Activated CD8-positive, alpha-beta memory T cell treated with anti-CD3 and anti-CD28 coated beads, Interleukin-2, amount 50 U/mL, for 48 hours (primary cell): ENCODE measurements at regions not wholly inside any gene's neighbourhood (a gene's known extent, or its start where the extent isn't known, plus 50 kb on each side); places are given as distances from the start of the nearest gene placed in this dataset.

Experiments used
- DNase-seq: peaks from one replicate; pipeline ENCODE4 v3.0.0-alpha.2; 2020

DNA sequence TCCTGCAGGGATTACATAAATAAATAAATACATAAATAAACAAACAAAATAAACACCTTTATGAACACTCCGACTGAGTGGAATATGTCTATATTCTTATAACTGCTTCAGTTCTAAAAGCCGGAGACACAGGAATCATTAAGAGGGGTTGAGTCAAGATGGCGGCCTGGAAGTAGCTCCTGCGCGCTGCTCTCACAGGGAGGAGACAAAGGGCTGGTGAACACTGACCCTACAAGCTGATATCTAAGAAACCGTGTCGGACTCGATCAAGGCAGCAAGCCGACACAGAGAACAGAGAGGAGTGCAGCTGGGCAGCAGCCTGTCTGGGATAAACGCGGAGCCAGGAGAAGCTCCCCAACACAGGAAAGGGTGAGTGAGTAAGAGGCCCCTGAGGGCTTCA lies 1098.6 kb upstream of the NCAM2 start:
- no peak for DNase-seq

DNA sequence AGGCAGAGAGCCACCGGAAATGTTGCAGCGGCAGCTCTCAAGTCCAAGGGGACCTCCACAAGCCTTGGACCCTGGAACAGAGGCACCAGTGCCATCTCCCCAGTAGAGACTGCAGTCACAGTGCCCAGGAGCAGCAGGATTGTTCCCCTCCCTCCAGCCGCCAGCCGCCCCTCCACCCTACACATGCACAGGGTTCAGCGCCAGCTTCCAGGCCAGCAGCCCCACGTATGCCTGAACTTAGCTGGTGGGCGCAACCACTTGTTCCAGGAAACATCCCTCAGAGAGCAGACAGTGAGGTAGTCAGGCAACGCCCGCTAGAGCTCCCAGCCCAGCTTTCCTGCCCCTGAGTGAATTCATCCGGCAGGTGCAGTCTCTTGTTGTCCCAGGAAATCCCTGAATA lies 1098.1 kb upstream of the NCAM2 start:
- no peak for DNase-seq

DNA sequence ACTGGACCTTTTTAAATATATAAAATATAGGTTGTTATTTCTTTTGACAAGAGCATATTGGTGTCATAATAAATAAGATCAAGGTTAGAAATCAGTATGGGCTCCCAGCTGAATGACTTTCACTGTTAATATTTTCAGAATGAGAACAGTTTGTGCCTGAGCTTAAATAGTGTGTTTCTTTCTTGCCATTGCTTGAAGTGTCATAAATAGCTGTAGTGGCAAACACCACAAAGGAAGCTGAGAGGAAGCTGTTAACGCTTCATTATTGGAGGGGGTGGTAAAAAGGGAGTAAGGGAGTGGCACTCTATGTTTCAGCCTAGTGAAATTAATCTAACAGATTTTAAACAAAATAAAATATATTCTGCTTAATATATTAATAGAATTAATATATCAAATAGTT lies 1089.8 kb upstream of the NCAM2 start:
- no peak for DNase-seq

DNA sequence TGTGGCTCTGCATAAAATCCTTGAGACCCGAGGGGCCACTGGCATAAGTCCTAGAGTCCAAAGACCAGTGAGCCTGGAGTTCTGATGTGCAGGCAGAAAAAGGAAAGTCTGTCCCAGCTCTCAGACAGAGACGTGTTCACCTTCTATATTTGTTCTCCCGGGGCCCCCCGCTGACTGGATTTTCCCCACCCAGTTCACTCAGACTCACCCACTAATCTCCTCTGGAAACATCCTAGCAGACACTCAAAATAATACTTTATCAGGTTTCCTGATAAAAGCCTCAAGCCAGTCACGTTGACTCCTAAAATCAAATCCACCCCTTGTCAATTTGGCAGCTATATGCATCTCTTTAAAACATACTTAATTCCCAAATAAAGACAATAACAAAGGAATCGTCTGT lies 1084.2 kb upstream of the NCAM2 start:
- DNase-seq, result no peak

DNA sequence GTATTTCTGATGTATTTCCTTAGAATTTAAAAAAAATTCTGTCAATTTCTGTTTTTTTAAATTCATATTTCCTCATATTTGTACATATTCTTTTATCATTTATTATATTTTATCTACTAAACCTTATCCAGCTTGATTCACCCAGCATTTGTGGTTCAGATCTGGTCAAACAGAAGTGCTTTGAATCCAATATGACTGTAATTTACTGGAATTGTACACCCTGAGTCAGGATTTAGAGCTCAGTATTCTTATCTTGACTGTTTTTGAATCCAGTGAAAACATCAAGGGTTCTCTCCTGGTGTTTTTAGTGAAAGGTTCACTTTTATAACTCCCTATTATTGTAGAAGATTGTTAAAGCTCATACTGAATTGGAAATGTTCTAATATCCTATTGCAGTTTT lies 1077.0 kb upstream of the NCAM2 start:
- DNase-seq, result no peak

DNA sequence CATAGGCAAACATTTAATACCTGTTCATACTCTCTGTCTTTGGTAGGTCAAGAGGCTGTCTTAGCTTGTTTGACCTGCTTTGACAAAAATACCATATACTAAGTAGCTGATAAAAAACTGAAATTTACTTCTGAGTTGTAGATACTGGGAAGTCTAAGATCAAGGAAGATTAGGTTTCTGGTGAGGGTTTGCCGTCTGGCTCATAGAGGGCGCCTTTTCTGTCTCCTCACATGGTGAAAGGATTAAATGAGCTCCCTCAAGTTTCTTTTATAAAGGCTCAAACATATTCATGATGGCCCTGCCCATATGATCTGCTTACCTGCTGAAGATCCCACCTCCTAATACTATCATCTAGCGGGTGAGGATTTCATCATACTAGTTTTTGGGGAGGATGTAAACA lies 1076.1 kb upstream of the NCAM2 start:
- no peak for DNase-seq

DNA sequence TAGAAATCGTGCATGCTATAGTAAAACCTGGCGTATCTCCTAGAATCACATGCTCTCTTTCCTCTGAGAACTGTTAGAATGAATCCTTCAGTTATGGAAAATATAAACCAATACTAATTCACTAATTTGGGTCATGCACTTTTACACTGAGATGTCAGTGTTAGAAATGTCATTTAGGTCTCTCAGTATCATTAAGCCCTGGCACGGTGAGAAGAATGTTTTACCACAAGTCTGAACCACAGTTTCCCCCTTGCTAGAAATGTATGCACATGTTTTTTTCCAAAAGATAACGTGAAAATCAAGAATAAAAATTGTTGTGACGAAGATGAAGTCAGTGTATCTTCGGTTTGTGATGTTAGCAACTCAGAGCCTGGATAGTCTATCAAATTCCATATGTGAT lies 1062.7 kb upstream of the NCAM2 start:
- DNase-seq, result no peak

DNA sequence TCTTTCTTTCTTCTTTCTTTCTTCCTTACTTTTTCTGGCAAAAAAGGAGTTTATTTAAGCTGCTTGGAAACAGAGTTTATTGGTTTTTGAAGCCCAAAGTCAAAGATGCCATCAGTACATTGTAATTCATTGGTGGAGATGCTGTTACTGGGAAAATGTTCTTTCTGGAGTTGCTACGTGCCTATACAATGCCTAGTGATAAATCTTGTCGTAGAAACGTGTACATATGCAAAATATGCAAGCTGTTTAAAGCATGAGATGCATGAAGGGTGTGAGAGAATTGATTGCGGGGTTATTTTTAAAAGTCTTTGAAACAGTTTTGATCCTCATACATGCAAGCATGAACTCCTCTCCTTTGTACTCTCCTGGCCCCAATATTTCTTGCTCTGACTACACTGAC lies 1060.6 kb upstream of the NCAM2 start:
- no peak for DNase-seq

DNA sequence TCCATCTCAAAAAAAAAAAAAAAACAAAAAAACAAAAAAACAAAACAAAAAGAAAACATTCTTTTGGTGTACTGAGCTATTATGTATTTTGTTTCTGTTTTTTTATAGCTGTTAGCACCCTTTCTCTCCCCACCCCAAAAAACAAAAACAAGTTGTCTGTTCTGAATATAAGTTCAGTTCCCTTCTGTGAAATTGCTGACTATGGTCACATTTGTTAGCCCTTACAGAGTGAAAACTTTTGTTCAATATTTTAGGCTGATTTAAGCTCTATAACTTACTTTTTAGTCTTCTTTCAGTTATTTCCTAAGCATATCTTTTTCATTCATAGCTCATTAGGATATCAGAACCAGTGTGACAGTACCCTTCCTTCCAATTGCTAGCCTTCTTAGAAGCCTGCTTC lies 1056.6 kb upstream of the NCAM2 start:
- no peak for DNase-seq

DNA sequence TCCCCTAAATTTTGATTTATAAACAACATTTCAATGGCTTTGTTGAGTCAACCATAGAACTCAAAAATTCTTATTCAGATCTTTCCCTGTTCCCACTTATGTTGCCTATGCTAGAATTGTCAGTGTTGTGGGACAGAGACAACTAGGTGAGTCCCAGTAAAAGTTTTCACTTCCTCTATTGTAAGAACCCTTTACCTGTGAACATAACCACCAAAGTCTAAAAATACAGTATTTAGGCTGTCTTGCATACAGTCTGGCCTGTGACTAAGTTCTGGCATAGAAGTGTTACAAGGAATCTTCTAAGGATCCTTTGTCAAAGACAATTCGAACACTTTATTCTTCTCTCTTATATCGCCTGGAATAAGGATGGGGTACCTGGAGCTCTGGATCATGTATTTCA lies 1047.9 kb upstream of the NCAM2 start:
- DNase-seq, result no peak

DNA sequence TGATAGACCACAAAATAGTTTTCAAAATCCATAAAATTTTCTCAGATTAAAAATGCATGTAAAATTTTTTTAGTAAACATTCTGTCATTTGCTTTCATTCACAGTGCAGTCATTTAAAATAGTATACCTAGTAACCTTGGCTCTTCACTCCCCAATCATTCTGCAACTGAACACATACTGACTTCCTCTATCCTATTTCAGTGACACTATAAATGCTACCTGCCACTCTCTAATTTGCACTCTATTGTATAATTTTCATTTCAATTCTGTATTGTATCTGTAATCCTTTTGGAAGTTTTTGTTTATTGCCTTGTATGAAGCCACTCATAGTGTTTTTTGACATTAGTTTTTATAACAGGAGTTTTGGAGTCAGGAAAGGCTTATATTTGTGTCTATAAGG lies 1029.1 kb upstream of the NCAM2 start:
- no peak for DNase-seq

DNA sequence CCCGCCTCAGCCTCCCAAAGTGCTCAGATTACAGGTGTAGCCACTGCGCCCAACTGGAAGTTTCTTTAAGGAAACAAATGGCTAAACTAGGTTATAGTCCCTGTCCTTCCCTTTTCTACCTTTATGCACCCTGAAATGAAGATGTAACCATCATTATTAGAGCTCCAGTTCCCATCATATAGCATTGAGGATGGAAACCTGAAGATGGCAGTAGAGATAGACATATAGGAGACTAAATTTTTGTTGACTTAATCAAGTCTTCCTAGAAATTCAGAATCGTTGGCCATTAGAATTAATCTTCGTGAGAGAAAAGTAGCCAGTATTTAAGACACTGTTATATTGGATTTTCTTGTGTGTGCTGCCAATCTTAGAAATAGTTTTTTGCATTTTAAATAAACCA lies 1016.3 kb upstream of the NCAM2 start:
- no peak for DNase-seq

DNA sequence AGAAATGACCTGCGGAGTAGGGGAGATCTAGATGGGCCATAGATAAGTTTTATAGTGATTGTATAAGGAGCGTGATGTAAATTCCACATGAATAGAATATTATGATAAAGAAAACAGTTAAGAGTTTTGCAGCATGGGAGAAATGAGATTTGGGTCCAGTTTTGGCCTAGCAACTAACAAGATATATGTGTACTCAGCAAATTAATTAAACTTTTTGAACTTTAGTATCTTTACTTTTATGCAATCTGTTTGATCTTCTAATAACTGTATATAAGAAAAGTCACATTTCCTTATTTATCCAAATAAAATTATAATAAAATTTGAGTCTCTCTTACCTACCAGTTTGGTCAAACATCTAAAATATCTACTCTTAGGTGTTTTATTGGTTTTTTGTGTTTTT lies 1011.8 kb upstream of the NCAM2 start:
- DNase-seq, result no peak

DNA sequence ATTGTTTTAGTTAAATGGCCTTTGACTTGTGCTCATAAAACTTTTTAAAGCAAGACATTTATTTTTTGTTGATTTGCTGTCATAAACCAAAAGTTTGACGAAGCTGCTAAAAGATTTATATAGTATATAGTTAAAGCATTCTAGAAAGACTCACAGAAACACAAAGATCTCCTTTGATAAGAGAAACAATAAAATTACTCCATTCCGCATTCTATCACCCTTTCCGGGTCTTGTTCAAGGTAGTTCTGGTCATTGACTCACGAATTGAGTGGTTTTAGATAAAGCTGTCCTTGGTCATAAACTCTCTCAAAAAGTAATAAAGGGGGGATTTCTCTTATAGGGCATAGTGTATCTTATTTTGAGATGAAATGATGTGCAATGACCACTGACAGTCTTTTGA lies 1010.5 kb upstream of the NCAM2 start:
- DNase-seq, result no peak

DNA sequence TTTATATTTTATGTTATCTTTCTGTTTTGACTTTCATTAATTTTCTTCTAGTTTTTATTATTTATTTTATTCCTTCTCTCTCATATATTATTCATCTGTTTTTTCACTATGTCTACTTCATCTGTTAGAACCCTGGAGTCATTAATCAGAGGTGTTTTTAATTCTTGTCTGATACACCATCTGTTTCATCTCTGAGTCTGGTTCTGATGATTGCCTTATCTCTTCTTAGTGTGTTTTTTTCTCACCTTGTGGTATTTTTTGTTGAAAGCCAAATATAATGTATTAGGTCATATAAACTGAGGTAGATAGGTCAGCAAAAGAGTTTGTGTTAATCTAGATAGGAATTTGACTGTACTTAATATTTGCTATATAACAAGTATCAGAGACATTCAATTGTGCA lies 1005.7 kb upstream of the NCAM2 start:
- DNase-seq, result no peak

DNA sequence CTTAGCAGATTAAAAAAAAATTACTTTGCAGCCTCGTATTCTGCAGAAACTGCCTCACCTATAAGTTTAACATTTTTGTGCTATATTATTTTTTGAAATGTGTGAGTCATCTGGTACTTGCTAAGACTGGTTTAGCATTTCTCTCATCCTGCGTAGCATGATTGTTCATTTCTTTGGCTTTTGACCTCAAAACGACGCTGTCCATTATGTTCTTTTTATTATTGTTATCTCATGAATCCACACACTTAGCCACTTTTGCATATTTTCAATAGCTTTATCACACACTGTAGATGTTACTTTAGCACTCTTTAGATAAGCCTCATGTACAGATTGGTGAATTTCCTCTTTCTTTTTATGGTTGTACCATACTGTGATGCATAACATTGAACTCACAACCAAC lies 1004.9 kb upstream of the NCAM2 start:
- no peak for DNase-seq

DNA sequence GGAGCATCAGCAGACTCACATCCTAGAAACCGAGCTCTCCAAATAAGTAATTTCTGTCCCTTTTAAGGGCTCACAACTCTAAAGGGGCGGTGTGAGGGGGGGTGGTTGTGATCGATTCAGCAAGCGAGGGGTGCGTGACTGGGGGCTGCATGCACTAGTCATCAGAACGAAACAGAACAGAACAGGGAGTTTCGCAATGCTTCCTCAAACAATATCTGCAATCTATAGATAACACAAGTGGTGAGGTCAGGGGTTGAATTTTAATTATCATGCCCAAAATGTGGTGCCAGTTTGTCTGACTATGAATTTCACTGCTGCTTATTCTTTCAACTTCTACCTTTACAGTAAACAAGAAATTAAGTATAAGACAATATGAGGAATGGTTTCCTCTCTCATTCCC lies 1003.0 kb upstream of the NCAM2 start:
- DNase-seq, result no peak

DNA sequence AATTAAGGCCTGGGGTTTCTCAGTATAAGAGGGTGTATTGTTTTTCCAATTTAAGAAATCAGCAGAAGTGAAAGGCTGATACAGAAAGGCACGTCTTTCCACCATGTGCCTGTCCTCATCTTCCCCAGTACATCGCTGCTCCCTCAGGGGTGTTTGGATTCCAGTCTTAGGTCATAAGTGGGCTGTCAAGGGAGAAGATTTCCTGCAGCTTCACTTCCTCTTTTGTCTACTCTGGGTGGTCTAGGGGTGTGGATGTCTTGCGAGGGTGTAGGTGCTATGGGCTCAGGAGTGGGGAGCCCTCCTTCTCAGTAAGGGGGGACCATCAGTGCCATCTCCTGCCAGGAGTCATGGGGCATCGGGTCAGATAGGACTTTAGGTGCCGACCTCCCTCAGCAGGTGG lies 999.8 kb upstream of the NCAM2 start:
- no peak for DNase-seq

DNA sequence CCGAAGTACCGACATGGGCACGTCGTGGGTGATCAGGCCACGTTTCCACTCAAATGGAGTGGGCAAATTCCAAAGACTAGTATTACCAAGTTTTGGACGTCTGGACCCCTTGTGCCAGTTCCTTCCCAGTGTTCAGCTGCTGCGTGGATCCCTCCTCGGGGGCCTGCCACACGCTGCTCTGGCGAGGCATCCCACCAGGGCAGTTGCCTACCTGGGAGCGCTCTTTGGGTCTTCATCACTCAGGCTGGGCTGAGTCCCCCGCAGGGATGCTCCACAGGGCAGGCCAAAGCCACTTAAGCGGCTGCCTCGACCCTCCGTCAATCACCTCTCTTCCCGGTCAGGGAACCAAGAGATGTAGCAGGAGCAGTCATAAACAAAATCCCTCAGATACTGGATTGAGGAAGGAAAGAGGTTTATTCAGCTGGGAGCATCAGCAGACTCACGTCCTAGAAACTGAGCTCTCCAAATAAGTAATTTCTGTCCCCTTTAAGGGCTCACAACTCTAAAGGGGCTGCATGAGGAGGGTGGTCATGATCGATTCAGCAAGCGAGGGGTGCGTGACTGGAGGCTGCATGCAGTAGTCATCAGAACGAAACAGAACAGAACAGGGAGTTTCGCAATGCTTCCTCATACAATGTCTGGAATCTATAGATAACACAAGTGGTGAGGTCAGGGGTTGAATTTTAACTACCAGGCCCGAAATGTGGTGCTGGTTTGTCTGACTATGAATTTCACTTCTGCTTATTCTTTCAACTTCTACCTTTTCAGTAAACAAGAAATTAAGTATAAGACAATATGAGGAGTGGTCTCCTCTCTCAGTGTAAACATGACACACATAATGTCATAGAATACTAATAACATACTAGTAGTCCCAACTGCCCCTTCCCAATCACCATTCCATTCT lies 998.6 kb upstream of the NCAM2 start:
- DNase-seq, result no peak

DNA sequence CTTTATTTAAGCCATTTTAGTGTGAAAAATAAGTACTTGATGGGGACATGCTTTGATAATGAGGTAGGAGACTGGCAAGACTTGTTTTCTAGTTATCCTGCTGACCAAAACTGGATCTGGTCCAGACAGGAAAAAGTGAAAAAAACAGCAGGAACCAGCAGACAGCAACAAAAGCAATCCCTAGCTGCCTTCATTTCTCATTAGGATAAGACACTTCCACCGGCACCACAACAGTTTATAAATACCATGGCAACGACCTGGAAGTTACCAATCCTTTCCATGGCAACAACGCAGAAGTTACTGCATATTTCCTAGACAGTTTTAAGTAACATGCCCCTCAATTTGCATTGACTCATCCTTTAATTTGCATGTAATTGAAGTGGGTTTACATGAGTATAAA lies 993.8 kb upstream of the NCAM2 start:
- no peak for DNase-seq

DNA sequence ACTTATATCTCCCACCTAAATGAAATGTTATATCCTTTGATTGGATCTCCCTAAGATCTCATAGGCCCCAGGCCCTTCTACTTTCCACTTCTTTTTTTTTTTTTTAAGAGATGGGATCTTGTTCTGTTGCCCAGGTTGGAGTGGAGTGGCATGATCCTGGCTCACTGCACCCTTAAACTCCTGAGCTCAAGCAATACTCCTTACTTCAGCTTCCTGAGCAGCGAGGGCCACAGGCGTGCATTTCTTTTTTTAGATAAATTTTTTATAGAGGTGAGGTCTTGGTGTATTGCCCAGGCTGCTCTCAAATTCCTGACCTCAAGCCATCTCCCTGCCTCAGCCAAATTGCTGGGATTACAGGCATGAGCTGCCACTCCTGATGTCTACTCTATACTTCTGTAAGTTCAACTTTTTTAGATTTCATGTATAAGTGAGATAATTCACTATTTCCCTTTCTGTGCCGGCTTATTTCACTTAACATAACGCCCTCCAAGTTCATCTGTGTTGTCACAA lies 987.5 kb upstream of the NCAM2 start:
- no peak for DNase-seq

DNA sequence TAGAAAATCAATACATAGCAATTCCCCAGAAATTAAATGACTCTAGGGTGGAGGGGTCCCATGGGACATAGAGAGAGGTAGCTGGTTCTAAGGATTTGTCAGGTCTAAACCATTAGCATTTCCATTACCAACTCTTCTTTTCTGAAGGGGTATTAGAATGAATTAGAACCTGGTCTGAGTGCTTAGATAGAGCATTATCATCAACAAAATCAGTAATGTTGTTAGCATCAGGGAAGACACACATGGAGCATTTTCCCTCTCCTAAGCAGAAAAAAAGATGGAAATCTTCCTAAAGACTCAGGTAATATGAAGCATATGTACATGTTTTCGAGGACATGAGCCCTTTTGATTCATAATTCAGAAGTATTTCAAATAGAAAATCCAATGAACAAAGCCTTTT lies 984.4 kb upstream of the NCAM2 start:
- DNase-seq, result no peak

DNA sequence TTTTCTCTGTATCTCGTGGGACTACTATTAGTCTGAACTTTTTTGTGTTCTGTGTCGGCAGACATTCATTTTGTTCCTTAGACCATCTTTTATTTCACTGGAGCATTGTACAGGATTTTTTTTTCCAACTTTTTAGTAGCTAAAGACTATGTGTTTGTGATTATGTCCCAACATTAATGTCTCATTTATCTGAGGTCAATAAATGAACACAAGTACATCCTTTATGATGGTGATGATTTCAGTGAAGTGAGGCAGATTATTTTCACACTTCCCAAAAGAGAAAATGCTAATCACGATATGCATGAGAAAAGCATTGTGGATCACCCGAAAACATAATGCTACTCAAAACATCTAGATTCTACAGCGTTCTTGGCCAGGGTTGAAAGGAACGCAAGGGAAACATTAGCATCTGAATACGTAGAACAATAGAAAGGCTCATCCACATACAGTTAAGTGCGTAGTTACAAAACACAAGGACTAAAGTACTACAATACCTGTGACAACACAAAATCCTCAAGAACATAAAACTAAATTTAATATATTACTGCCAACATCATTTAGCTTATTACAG lies 981.7 kb upstream of the NCAM2 start:
- DNase-seq, result no peak

DNA sequence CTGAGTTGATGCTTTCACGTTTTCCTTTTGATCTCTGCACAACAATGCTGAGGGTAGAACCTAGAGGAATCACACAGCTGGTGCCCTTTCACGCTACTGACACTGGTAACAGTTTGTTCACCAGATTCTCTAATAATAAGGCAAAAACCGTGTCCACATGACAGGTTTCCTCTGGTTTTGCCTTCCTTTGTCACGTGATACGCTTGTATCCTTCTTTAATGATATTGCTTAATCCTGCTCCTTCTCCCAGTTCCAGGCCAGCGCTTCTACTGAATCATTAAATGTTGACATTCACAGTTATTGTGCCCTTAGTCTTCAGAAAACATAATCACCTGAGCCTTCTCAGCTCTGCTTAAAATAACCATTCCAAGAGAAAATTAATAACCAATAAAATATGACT lies 978.2 kb upstream of the NCAM2 start:
- DNase-seq, result no peak

DNA sequence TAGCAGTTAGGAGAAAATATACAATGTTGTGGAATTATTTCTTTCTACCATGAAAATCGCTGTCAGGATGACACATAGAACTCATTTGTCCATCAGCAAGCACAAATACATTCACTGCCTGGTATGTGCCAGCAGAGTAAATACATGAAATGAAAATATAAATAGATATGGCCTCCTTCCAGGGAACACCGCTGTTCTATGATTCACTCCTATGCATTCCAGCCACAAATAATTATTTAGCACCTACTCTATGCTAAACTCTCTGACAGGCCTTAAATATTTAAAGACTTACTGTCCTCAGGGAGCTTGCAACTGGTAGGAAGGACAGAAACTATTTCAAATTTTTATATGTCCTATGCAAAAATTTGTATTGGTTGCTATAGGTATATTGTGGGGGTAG lies 975.0 kb upstream of the NCAM2 start:
- no peak for DNase-seq
